ENCODE measurements at regions not wholly inside any gene's neighbourhood (a gene's known extent, or its start where the extent isn't known, plus 50 kb on each side); places are given as distances from the start of the nearest gene placed in this dataset.

DNA sequence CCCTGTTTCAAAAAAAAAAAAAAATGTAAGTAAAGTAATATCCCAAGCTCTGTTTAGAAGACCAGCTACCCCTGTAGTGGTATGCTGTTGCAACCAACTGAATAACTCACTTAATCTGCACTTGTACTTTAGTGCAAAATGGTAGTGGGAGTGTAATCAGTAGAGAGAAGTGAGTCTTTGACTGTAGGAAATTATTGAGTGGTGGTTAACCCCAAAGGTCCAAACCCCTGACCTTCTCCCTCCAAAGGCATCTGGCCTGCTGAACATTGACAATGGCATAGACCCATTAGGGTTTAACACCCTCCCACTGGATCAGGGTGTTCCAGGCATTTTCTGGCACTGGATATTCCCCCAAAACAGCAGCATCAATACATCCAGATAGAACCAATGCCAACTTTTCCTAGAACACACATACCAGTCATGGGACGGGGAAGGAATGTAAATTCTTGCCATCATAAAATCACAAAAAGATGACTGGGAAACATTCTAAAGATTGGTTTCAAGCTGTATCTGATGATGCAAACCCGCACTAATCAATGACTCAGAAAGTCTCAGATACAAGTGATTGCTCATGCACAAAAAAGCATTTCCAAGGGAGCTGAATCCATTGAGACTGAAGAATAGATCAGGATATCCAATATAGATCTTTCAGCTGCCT is 110.3 kb downstream of the MRPL39 start:
- Histone ChIP-seq H3K27ac (ENCODE audit: insufficient read depth, low read length) (no peak overlapping the region), H2BK20ac (ENCODE audit: low read depth, low read length) (no peak overlapping the region), H3K4ac (ENCODE audit: low read depth, low read length) (no peak overlapping the region), H3K9me1 (ENCODE audit: insufficient read depth, low read length) (no peaks in the 10 kb centered on the region), H4K8ac (ENCODE audit: low read depth in 2 of 2, low read length in 2 of 2) (no peak overlapping the region), H4K20me1 (ENCODE audit: insufficient read depth, low read length) (no peaks in the 10 kb centered on the region), H3K4me1 (ENCODE audit: control insufficient read depth, insufficient read depth, low read length) (no peaks in the 10 kb centered on the region), H3K79me1 (ENCODE audit: low read depth in 1 of 2, low read length in 2 of 2) (no peaks in the 10 kb centered on the region), H3K9me3 (ENCODE audit: control insufficient read depth, insufficient read depth, low read length) (no peaks in the 10 kb centered on the region), H2BK15ac (ENCODE audit: low read depth, low read length) (no peak overlapping the region), H2BK5ac (ENCODE audit: low read depth, low read length, poor library complexity, severe bottlenecking) (no peak overlapping the region), H3K4me2 (ENCODE audit: low read depth, low read length) (no peak overlapping the region), H3K23ac (ENCODE audit: low read depth, low read length) (no peak overlapping the region), H3K9ac (ENCODE audit: low read depth, low read length) (no peak overlapping the region), H2AFZ (replicated peaks; ENCODE audit: low read length, poor library complexity) (peak overlapping the region; percentile 14), H3K36me3 (ENCODE audit: control insufficient read depth, insufficient read depth, low read length) (no peaks in the 10 kb centered on the region), H4K91ac (ENCODE audit: insufficient read depth, low read depth, low read length) (no peak overlapping the region), H2BK120ac (ENCODE audit: low read depth, low read length) (no peak overlapping the region), H3K4me3 (ENCODE audit: insufficient read depth, low read depth, low read length) (no peak overlapping the region), H2AK9ac (replicated peaks; ENCODE audit: low read depth, low read length, poor library complexity) (no peak overlapping the region), H3K18ac (ENCODE audit: low read depth, low read length) (no peak overlapping the region), H4K5ac (ENCODE audit: low read depth, low read length) (no peak overlapping the region), H3K27me3 (ENCODE audit: control insufficient read depth, insufficient read depth, low read length) (no peaks in the 10 kb centered on the region), H2AK5ac (ENCODE audit: low read depth, low read length) (no peak overlapping the region), H3K56ac (ENCODE audit: extremely low read depth, insufficient read depth, low read length) (no peak overlapping the region), H3K14ac (replicated peaks; ENCODE audit: low read depth, low read length) (no peak overlapping the region)
- no TSS peak for BruUV-seq (replicated peaks)
- intact Hi-C loops (cut with micrococcal nuclease) (no loop called here), dilution Hi-C loops (cut with HindIII; ENCODE audit: low sequenced_read_pairs, unreplicated experiment) (no loop called here), in situ Hi-C loops (cut with MboI; ENCODE audit: low sequenced_read_pairs) (no loop called here)
- WGBS, 2 experiments (ENCODE audit: extremely low coverage in 2 of 2, insufficient read length in 1 of 2): no CpG with 5 or more reads among the region's 2 CpGs
- POLR2A ChIA-PET (ENCODE audit: unreplicated experiment): no interaction called here
- CTCF ChIA-PET: no interaction called here
- TF ChIP-seq CEBPB (IDR thresholded peaks at IDR 0.05; ENCODE audit: low read depth, low read length) (peak; percentile 69), NFE2L2 (IDR thresholded peaks at IDR 0.05; ENCODE audit: low read depth, low read length) (no peak)
- peak; percentile 77 for DNase-seq
- no peak for ATAC-seq (ENCODE audit: low read depth)

All from IMR-90 (cell line).